ENCODE measurements at regions not wholly inside any gene's neighbourhood (a gene's known extent, or its start where the extent isn't known, plus 50 kb on each side); places are given as distances from the start of the nearest gene placed in this dataset.

- intact Hi-C loops (cut with DNase I) = no loop called here
- Histone ChIP-seq H3K4me1 (no peaks in the 10 kb centered on the region), H3K27ac (no peak overlapping the region), H3K4me3 (no peak overlapping the region), H3K9me3 (no peaks in the 10 kb centered on the region), H3K27me3 (no peaks in the 10 kb centered on the region), H3K36me3 (no peaks in the 10 kb centered on the region)
- no peak for TF ChIP-seq CTCF (IDR thresholded peaks at IDR 0.05)
- DNase-seq (ENCODE audit: low spot score in 2 of 2) = no peak
Observed at GRCh38 chr18:57974585-57975265, 69.3 kb upstream of the NEDD4L start.

GRCh38 chr18:57973889-57974288, 70.1 kb upstream of the NEDD4L start:
- DNase-seq (ENCODE audit: low spot score in 2 of 2) = no peak
- H3K4me3 ChIP-seq = no peak overlapping the region
- intact Hi-C loops (cut with DNase I) = no loop called here
- H3K27ac ChIP-seq = no peak overlapping the region
- H3K4me1 ChIP-seq = no peaks in the 10 kb centered on the region
- TF ChIP-seq CTCF (IDR thresholded peaks at IDR 0.05) = no peak
- no peaks in the 10 kb centered on the region for H3K9me3 ChIP-seq
- no peaks in the 10 kb centered on the region for H3K36me3 ChIP-seq
- no peaks in the 10 kb centered on the region for H3K27me3 ChIP-seq

GRCh38 chr18:57970356-57971095, 73.5 kb upstream of the NEDD4L start:
- Histone ChIP-seq H3K27ac (no peak overlapping the region), H3K4me3 (no peak overlapping the region), H3K9me3 (no peaks in the 10 kb centered on the region), H3K4me1 (no peaks in the 10 kb centered on the region), H3K36me3 (no peaks in the 10 kb centered on the region), H3K27me3 (no peaks in the 10 kb centered on the region)
- TF ChIP-seq CTCF (IDR thresholded peaks at IDR 0.05) = no peak
- intact Hi-C loops (cut with DNase I) = no loop called here
- DNase-seq (ENCODE audit: low spot score in 2 of 2) = no peak

- no peaks in the 10 kb centered on the region for H3K27me3 ChIP-seq
- no peaks in the 10 kb centered on the region for H3K4me1 ChIP-seq
- no peaks in the 10 kb centered on the region for H3K36me3 ChIP-seq
- intact Hi-C loops (cut with DNase I) = no loop called here
- no peak overlapping the region for H3K4me3 ChIP-seq
- H3K27ac ChIP-seq = no peak overlapping the region
- no peak for DNase-seq (ENCODE audit: low spot score in 2 of 2)
- no peak for TF ChIP-seq CTCF (IDR thresholded peaks at IDR 0.05)
- no peaks in the 10 kb centered on the region for H3K9me3 ChIP-seq
Observed at GRCh38 chr18:57969824-57970223, 74.2 kb upstream of the NEDD4L start.

GRCh38 chr18:57965246-57965645, 78.8 kb upstream of the NEDD4L start:
- H3K36me3 ChIP-seq = no peaks in the 10 kb centered on the region
- no peaks in the 10 kb centered on the region for H3K4me1 ChIP-seq

More at GRCh38 chr18:57965246-57965645, 78.8 kb upstream of the NEDD4L start:
- TF ChIP-seq CTCF (IDR thresholded peaks at IDR 0.05) = no peak
- Histone ChIP-seq H3K27me3 (no peaks in the 10 kb centered on the region), H3K27ac (no peak overlapping the region), H3K9me3 (no peaks in the 10 kb centered on the region), H3K4me3 (no peak overlapping the region)
- no peak for DNase-seq (ENCODE audit: low spot score in 2 of 2)
- intact Hi-C loops (cut with DNase I) = no loop called here
